Prostate gland (tissue), 2 donors: ENCODE measurements at regions not wholly inside any gene's neighbourhood (a gene's known extent, or its start where the extent isn't known, plus 50 kb on each side); places are given as distances from the start of the nearest gene placed in this dataset.

Experiments
- CTCF ChIP-seq, 4 experiments: fragments of 200-600 bp in 2 of 4; fragments of 450-650 bp in 2 of 4; sonication (generic) in 2 of 4; IDR thresholded peaks; 1 replicate in 3 of 4; 2 replicates in 1 of 4; pipeline ENCODE4 v1.5.1; 2016 to 2019; ENCODE audit warnings: antibody characterized with exemption in 4 of 4, mild to moderate bottlenecking in 2 of 4, moderate library complexity in 2 of 4
- POLR2AphosphoS5 ChIP-seq: sonication (generic); formaldehyde crosslinking; IDR thresholded peaks from one replicate; pipeline ENCODE4 v1.6.1; 2017; ENCODE audit warnings: antibody characterized with exemption

DNA sequence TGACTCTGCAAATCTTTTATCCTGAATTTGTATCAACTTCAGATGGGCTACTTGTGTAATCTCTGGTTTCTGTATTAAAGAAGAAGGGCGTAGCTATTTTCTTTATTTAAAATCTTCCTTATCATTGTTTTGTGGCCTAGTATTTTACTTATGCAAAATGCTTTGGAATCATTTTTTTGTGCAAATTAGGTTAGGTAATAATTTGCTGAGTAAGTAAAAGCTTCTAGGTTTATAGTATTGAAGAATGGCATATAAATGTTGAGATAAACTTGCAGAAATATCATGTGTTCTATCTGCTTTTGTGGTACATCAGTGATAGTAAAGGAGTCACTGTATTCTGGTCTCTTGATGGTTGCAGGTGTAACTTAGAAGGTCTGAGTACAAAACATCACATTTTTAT, 197.2 kb upstream of the IL15 start:
- no peak for TF ChIP-seq CTCF (IDR thresholded peaks at IDR 0.05)
- no peak for TF ChIP-seq POLR2AphosphoS5
